AG10803 (cell line): ENCODE measurements at regions not wholly inside any gene's neighbourhood (a gene's known extent, or its start where the extent isn't known, plus 50 kb on each side); places are given as distances from the start of the nearest gene placed in this dataset.

Experiments
- DNase-seq: peaks from one replicate; pipeline ENCODE4 v3.0.0; 2010; ENCODE audit warnings: low read depth
- H3K4me3 ChIP-seq: 2 replicates; pipeline ENCODE4 v1.5.1; 2011; ENCODE audit warnings: mild to moderate bottlenecking, low read length, control low read depth
- CTCF ChIP-seq: conservative IDR thresholded peaks from 2 replicates; pipeline ENCODE4 v1.5.1; 2011; ENCODE audit warnings: mild to moderate bottlenecking, low read length, control low read depth, inconsistent platforms

GRCh38 chr3:1019157-1019556, 73.7 kb upstream of the CNTN6 start:
- H3K4me3 ChIP-seq, result no peak overlapping the region
- no peak for TF ChIP-seq CTCF
- no peak for DNase-seq

- H3K4me3 ChIP-seq, result no peak overlapping the region
- DNase-seq, result no peak
- TF ChIP-seq CTCF, result no peak
These were observed 66.4 kb upstream of the CNTN6 start for GRCh38 chr3:1026395-1026794.

GRCh38 chr3:1036207-1036826, 56.5 kb upstream of the CNTN6 start:
- no peak for DNase-seq
- no peak for TF ChIP-seq CTCF
- H3K4me3 ChIP-seq, result no peak overlapping the region

DNA sequence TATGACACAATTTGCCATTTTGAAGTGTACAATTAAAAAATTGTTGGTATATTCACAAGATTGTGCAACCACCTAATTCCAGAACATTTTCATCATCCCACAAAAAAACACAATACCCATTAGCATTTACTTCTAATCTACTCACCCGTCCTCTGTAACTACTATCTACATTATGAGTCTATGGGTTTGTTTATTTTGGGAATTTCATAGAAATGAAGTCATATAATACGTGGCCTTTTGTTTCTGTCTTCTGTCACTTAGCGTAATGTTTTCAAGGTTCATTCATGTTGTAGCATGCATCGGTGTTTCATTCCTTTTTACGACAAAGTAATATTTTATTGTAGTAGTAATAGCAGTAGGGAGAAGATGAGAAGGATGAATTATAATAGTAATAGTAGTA, 55.2 kb upstream of the CNTN6 start:
- DNase-seq, result no peak
- TF ChIP-seq CTCF, result no peak
- no peak overlapping the region for H3K4me3 ChIP-seq
